NCI-H1092 treated with DMSO at 0.1 percent for 48 hours (cell line): ENCODE measurements at regions not wholly inside any gene's neighbourhood (a gene's known extent, or its start where the extent isn't known, plus 50 kb on each side); places are given as distances from the start of the nearest gene placed in this dataset.

ENCODE experiments used
- DNase-seq: peaks from one replicate; lab custom pipeline; 2025; lab: John Stamatoyannopoulos, UW

GRCh38 chr1:58136387-58136786 is 410.1 kb downstream of the OMA1 start:
- no peak for DNase-seq

GRCh38 chr1:58135821-58136321 is 410.7 kb downstream of the OMA1 start:
- DNase-seq, result no peak

- DNase-seq, result no peak
These were observed 413.0 kb downstream of the OMA1 start for GRCh38 chr1:58133562-58133961.

- DNase-seq, result no peak
These were observed 423.5 kb downstream of the OMA1 start for GRCh38 chr1:58123051-58123450.

- no peak for DNase-seq
These were observed 426.6 kb downstream of the OMA1 start for GRCh38 chr1:58119971-58120370.

GRCh38 chr1:58116284-58116683 is 430.2 kb downstream of the OMA1 start:
- no peak for DNase-seq

DNA sequence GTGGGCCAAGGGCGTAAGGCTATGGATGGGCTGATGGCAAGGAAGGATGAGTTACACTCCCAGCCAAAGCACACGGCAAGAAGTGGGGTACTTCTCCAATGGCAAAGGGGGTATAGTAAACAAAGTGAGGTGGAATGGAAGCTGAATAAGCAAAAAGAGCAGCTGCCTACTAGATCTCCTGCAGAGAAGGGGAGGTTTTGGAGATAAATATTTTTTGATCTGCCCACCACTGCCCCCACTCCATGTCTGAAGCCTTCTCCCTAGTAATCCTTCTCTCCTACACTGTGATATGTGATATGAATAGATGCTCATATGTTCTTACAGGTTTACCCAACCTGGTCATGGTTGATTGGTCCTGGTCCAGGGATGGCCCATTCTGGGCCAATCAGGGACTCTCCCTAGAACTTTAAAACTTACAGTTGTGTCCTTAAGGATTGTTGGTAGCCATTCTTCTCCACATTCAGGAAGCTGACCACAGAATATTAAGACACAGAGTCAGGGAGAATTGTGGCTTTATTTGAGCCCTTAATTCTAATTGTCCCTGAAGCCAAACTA is 436.8 kb downstream of the OMA1 start:
- DNase-seq, result no peak

- no peak for DNase-seq
These were observed 437.7 kb downstream of the OMA1 start for GRCh38 chr1:58108783-58109182.

- no peak for DNase-seq
These were observed 438.6 kb downstream of the OMA1 start for GRCh38 chr1:58107943-58108342.

DNA sequence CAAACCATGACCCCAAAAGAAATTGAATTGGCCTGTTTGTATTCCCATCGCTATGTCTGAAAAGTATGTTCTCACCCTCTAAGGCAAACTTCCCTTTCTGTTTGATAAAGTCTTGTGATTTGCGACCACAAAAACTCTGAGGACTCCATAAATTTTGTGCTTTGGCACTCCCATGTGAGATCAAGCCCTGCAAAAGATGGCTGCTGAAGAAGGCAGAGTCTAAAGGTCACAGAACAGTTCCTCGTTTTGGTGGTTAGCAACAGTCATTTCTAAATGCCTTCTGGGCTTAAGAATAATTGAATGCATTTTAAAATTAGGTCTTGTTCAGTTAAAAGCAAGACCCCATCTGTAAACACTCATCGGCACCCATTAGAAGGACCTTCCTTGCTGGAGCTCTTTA is 441.6 kb downstream of the OMA1 start:
- no peak for DNase-seq

GRCh38 chr1:58096714-58097113 is 449.8 kb downstream of the OMA1 start:
- no peak for DNase-seq

DNA sequence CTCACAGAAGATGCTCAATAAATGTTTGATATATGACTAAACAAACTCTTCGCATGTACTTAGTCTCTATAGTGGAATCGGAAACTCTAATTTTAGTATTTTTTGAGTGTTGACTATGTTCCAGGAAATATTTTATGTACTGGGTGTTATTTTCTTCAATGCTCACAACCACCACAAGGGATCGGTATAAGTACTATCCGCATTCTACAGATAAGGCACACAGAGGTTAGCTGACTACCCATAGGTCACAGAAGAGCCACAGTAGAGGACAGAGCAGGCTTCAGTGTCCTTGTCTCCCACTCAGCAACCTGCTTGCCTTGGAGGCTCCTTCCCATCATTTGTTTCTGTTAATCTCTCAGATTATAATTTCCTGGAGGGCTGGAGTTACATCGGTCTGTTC is 451.3 kb downstream of the OMA1 start:
- DNase-seq, result no peak

GRCh38 chr1:58094221-58094620 is 452.3 kb downstream of the OMA1 start:
- DNase-seq, result no peak

DNA sequence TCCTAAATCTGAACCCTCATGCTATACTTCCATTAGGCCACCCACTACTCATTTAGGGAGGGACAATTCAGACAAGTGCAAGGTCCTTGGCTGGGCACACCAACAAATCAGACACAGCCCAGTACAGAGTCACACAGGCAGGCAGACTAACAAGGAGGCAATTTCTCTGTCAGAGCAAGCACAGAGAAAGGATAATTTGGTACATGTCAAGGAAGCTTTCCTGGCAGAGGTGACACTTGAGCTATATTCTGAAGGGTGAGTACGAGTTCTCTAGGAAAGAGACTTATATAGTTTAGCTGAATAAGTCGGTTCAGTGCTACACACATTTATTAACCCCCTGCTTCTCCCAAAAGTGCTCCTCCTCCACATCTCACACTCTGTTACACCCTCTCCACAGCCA is 455.9 kb downstream of the OMA1 start:
- DNase-seq, result no peak

GRCh38 chr1:58089898-58090534 is 456.5 kb downstream of the OMA1 start:
- DNase-seq, result no peak

- DNase-seq, result no peak
These were observed 462.3 kb downstream of the OMA1 start for GRCh38 chr1:58084266-58084665.

GRCh38 chr1:58082596-58082995 is 463.9 kb downstream of the OMA1 start:
- no peak for DNase-seq

- DNase-seq, result no peak
These were observed 470.3 kb downstream of the OMA1 start for GRCh38 chr1:58076258-58076657.

DNA sequence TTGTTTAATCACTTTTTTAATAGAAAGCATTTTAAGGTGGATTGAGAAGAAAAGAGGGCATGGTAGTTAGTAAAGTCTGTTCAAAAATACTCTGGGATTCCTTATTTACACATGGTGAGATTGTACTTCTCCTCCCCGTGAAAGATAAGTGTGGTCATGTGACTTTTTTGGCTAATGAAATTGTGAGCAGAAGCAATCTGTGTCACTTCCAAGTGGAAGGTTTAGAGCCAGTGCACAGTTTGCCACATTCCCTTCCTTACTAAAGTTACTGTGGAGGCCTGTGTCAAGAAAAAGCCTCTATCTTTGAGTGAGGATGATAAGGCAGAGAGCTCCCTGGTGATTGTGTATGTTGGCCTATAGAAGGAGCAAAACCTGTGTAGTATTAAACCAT is 471.3 kb downstream of the OMA1 start:
- DNase-seq, result no peak

DNA sequence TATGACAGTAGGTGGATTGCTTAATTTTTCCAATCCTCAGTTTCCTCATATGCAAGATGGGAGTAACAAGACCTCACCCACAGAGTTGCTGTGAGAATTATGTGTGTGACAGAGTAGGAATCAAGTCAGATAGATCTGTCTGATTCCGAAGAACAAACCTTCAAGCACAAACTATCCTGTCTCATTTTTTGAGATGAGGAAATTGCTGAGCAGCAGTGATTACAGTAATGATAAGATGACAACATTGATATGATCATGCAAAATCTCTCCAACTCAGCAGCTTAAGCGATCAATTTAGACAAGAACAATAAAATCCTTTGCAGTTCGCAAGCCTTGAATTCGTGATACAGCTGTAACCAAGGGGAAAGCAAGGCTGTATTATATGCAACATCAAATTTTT is 474.1 kb downstream of the OMA1 start:
- DNase-seq, result no peak

GRCh38 chr1:58067082-58067481 is 479.4 kb downstream of the OMA1 start:
- no peak for DNase-seq

DNA sequence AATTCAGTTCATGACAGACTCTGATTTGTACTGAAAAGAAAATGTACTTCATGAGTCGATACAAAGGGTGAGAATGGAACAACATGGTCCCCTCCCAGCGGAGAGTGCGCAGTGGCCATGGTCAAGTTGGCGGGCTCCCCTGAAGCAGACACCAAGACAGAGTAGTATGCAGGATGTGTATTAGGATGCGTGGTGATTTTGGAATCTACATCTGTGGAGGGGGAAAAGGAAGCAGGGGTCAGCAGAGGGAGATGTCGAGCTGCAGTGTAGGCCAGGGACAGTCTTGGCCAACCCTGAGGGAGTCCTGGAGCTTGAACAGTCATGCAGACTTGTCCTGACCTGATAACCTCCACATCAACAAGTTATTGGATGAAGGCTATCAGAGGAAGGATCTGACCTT is 481.0 kb downstream of the OMA1 start:
- DNase-seq, result no peak

DNA sequence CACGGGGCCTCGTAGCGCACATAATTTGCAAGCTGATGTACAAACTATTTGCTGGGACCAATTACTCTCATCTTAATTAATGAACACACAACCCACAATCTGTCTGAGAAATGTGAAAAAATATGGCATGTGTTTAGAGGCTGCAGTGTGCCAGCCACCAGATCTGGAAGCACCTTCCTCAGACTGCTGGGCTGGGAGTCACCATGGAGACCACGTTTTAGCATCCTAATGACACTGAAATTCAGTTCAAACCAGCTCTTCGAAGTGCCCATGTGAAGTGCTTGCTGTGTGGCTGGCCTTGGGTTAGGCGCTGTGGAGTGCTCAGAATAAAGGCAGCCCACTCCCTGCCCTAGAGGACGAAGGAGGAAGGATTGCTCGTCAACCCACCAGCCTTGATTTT is 482.4 kb downstream of the OMA1 start:
- no peak for DNase-seq

GRCh38 chr1:58063095-58063494 is 483.4 kb downstream of the OMA1 start:
- DNase-seq, result no peak
